Stimulated activated CD8-positive, alpha-beta memory T cell treated with anti-CD3 and anti-CD28 coated beads, Interleukin-15, amount 100 ng/mL, for 24 hours (primary cell): ENCODE measurements at regions not wholly inside any gene's neighbourhood (a gene's known extent, or its start where the extent isn't known, plus 50 kb on each side); places are given as distances from the start of the nearest gene placed in this dataset.
"Not testable (repeated sequence)": the region's sequence is repeated elsewhere in the genome, so short reads cannot be mapped to it uniquely, and the experiment has no call there.

Source experiments
- DNase-seq: peaks from one replicate; pipeline ENCODE4 v3.0.0-alpha.2; 2020; ENCODE audit warnings: low read depth

- DNase-seq: no peak
Measured at GRCh38 chr5:159645179-159645846, 271.0 kb upstream of the ADRA1B start.

- no peak for DNase-seq
Measured at GRCh38 chr5:159650803-159651202, 265.5 kb upstream of the ADRA1B start.

- no peak for DNase-seq
Measured at GRCh38 chr5:159655757-159656409, 260.4 kb upstream of the ADRA1B start.

- DNase-seq: no peak
Measured at GRCh38 chr5:159657298-159657697, 259.0 kb upstream of the ADRA1B start.

GRCh38 chr5:159657771-159658170 lies 258.5 kb upstream of the ADRA1B start:
- no peak for DNase-seq

GRCh38 chr5:159658266-159658925 lies 257.9 kb upstream of the ADRA1B start:
- no peak for DNase-seq

- DNase-seq: no peak
Measured at GRCh38 chr5:159660401-159660800, 255.9 kb upstream of the ADRA1B start.

- DNase-seq: no peak
Measured at GRCh38 chr5:159663986-159664385, 252.3 kb upstream of the ADRA1B start.

- DNase-seq: no peak
Measured at GRCh38 chr5:159667286-159667685, 249.0 kb upstream of the ADRA1B start.

- DNase-seq: no peak
Measured at GRCh38 chr5:159668556-159668955, 247.7 kb upstream of the ADRA1B start.

- no peak for DNase-seq
Measured at GRCh38 chr5:159669559-159669958, 246.7 kb upstream of the ADRA1B start.

- no peak for DNase-seq
Measured at GRCh38 chr5:159671886-159672285, 244.4 kb upstream of the ADRA1B start.

GRCh38 chr5:159673538-159673937 lies 242.7 kb upstream of the ADRA1B start:
- DNase-seq: no peak

- no peak for DNase-seq
Measured at GRCh38 chr5:159678657-159679392, 237.5 kb upstream of the ADRA1B start.

- DNase-seq: no peak
Measured at GRCh38 chr5:159680095-159680494, 236.2 kb upstream of the ADRA1B start.

- DNase-seq: no peak
Measured at GRCh38 chr5:159681661-159682060, 234.6 kb upstream of the ADRA1B start.

- no peak for DNase-seq
Measured at GRCh38 chr5:159682623-159683022, 233.7 kb upstream of the ADRA1B start.

- DNase-seq: not testable (repeated sequence)
Measured at GRCh38 chr5:159687892-159688291, 228.4 kb upstream of the ADRA1B start.

- DNase-seq: no peak
Measured at GRCh38 chr5:159695741-159696294, 220.5 kb upstream of the ADRA1B start.

GRCh38 chr5:159697530-159697929 lies 218.8 kb upstream of the ADRA1B start:
- DNase-seq: no peak

GRCh38 chr5:159698322-159698721 lies 218.0 kb upstream of the ADRA1B start:
- DNase-seq: no peak

- DNase-seq: no peak
Measured at GRCh38 chr5:159700016-159700415, 216.3 kb upstream of the ADRA1B start.
